HepG2 (cell line): ENCODE measurements at regions not wholly inside any gene's neighbourhood (a gene's known extent, or its start where the extent isn't known, plus 50 kb on each side); places are given as distances from the start of the nearest gene placed in this dataset.

Experiments
- ARHGAP35 ChIP-seq: sonication (generic); formaldehyde crosslinking; IDR thresholded peaks from 2 replicates; pipeline ENCODE4 v1.9.0; 2022; ENCODE audit warnings: mild to moderate bottlenecking, inconsistent platforms, moderate library complexity, missing genetic modification reagents, borderline replicate concordance
- ARID5B ChIP-seq: IDR thresholded peaks from 2 replicates; pipeline ENCODE4 v1.4.0; 2020; ENCODE audit warnings: mild to moderate bottlenecking, missing genetic modification reagents
- ATF4 ChIP-seq, 2 experiments: fragments of 450-650 bp in 1 of 2; sonication (generic) in 1 of 2; formaldehyde crosslinking; IDR thresholded peaks; 2 replicates each; pipeline versions ENCODE4 v1.5.0 to v1.8.0; 2020 to 2022; ENCODE audit warnings: mild to moderate bottlenecking in 1 of 2, missing genetic modification reagents in 1 of 2
- BORCS8-MEF2B ChIP-seq: sonication (generic); formaldehyde crosslinking; IDR thresholded peaks from 2 replicates; pipeline ENCODE4 v1.8.0; 2022; ENCODE audit warnings: mild to moderate bottlenecking, missing genetic modification reagents
- FOSL1 ChIP-seq: sonication (generic); formaldehyde crosslinking; IDR thresholded peaks from 2 replicates; pipeline ENCODE4 v1.9.0; 2021; ENCODE audit warnings: missing genetic modification reagents, borderline replicate concordance
- HCFC1 ChIP-seq: fragments of 150-350 bp; IDR thresholded peaks from 2 replicates; pipeline ENCODE4 v1.6.1; 2014; ENCODE audit warnings: low read depth, low read length
- HNRNPLL ChIP-seq: fragments of 200-400 bp; formaldehyde crosslinking; IDR thresholded peaks from 2 replicates; pipeline ENCODE4 v1.6.1; 2017; ENCODE audit warnings: mild to moderate bottlenecking, low read depth, low read length; ENCODE audit not compliant: poor library complexity, severe bottlenecking
- IRF1 ChIP-seq: sonication (generic); formaldehyde crosslinking; IDR thresholded peaks from 2 replicates; pipeline ENCODE4 v1.4.0; 2020; ENCODE audit warnings: low read depth, mild to moderate bottlenecking, missing genetic modification reagents
- PAF1 ChIP-seq: IDR thresholded peaks from 2 replicates; pipeline ENCODE4 v1.6.1; 2016; ENCODE audit warnings: missing genetic modification reagents, missing compliant biosample characterization
- PLRG1 ChIP-seq: fragments of 450-650 bp; conservative IDR thresholded peaks from 2 replicates; pipeline ENCODE4 v1.6.1; 2016
- RARA ChIP-seq: IDR thresholded peaks from 2 replicates; pipeline ENCODE4 v1.6.1; 2016; ENCODE audit warnings: missing genetic modification reagents, missing compliant biosample characterization
- RELA ChIP-seq: sonication (generic); formaldehyde crosslinking; IDR thresholded peaks from 2 replicates; pipeline ENCODE4 v1.4.0; 2020; ENCODE audit warnings: missing genetic modification reagents
- RORA ChIP-seq: sonication (generic); formaldehyde crosslinking; IDR thresholded peaks from 2 replicates; pipeline ENCODE4 v1.5.0; 2020; ENCODE audit warnings: mild to moderate bottlenecking, missing genetic modification reagents, moderate library complexity
- SIX4 ChIP-seq: sonication (generic); formaldehyde crosslinking; IDR thresholded peaks from 2 replicates; pipeline ENCODE4 v1.4.0; 2020; ENCODE audit warnings: missing genetic modification reagents
- SSRP1 ChIP-seq: IDR thresholded peaks from 2 replicates; pipeline ENCODE4 v1.6.1; 2016; ENCODE audit warnings: control low read depth
- TRIM24 ChIP-seq: sonication (generic); formaldehyde crosslinking; IDR thresholded peaks from 2 replicates; pipeline ENCODE4 v1.8.0; 2022; ENCODE audit warnings: mild to moderate bottlenecking, missing genetic modification reagents
- TSC22D2 ChIP-seq: sonication (generic); formaldehyde crosslinking; IDR thresholded peaks from 2 replicates; pipeline ENCODE4 v1.5.1; 2020; ENCODE audit warnings: missing genetic modification reagents, mild to moderate bottlenecking, borderline replicate concordance
- ZMYM4 ChIP-seq: sonication (generic); formaldehyde crosslinking; IDR thresholded peaks from 2 replicates; pipeline ENCODE4 v1.8.1; 2023; ENCODE audit warnings: mild to moderate bottlenecking, missing genetic modification reagents
- ZNF280D ChIP-seq: sonication (generic); formaldehyde crosslinking; IDR thresholded peaks from 2 replicates; pipeline ENCODE4 v1.5.1; 2020; ENCODE audit warnings: mild to moderate bottlenecking, missing genetic modification reagents
- ZNF30 ChIP-seq: sonication (generic); formaldehyde crosslinking; IDR thresholded peaks from 2 replicates; pipeline ENCODE4 v1.5.0; 2020; ENCODE audit warnings: mild to moderate bottlenecking, missing genetic modification reagents
- ZNF317 ChIP-seq: sonication (generic); formaldehyde crosslinking; IDR thresholded peaks from 2 replicates; pipeline ENCODE4 v1.5.0; 2020; ENCODE audit warnings: mild to moderate bottlenecking, missing genetic modification reagents
- ZNF451 ChIP-seq: sonication (generic); formaldehyde crosslinking; IDR thresholded peaks from 2 replicates; pipeline ENCODE4 v1.5.0; 2020; ENCODE audit warnings: mild to moderate bottlenecking, missing genetic modification reagents
- ZNF737 ChIP-seq: sonication (generic); formaldehyde crosslinking; IDR thresholded peaks from 2 replicates; pipeline ENCODE4 v1.5.0; 2020; ENCODE audit warnings: missing genetic modification reagents, mild to moderate bottlenecking, borderline replicate concordance
- ZSCAN22 ChIP-seq: sonication (generic); formaldehyde crosslinking; IDR thresholded peaks from 2 replicates; pipeline ENCODE4 v1.4.0; 2020; ENCODE audit warnings: mild to moderate bottlenecking, missing genetic modification reagents

DNA sequence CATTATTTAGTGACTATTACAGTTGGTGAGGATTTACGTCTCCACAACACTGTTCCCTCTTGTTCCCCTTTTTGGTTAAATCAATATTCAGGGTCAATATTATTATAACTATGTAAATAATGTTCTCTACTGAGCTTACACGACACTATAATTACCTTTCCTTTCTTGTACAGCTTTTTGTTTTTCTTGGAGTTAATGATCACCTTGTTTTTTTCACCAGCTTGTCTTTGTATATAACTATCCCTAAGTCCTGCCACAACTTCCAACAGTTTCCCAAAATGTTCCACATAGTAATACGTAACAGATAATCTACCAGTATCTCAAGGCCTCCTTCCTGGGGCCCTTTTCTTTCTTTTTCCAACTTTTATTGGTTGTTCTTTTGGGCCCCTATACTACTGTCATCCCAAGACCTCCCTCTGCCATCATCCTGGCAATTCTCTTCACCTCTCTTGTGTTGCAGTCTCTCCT lies 142.0 kb upstream of the SOX4 start (continued):
- TF ChIP-seq ARHGAP35 (no peak), ZNF30 (CRISPR knock-in tag) (no peak), HNRNPLL (no peak), HCFC1 (no peak), ATF4 (CRISPR knock-in tag; IDR thresholded peaks at IDR 0.05) (peak in 1 of 2 experiments; percentile 64; a peak in 2 of 4 replicates), RARA (CRISPR knock-in tag) (peak; percentile 89), ZNF317 (peak; percentile 38; the same call in 1 of the 2 replicates), ARID5B (CRISPR knock-in tag) (peak; percentile 98), PAF1 (CRISPR knock-in tag) (no peak), RORA (CRISPR knock-in tag) (peak; percentile 33; the same call in 1 of the 2 replicates), ZNF451 (no peak), IRF1 (CRISPR knock-in tag) (no peak), ZMYM4 (peak; percentile 69; the same call in 1 of the 2 replicates), ZNF737 (CRISPR knock-in tag) (no peak), TSC22D2 (no peak), FOSL1 (CRISPR knock-in tag) (no peak), ZNF280D (0 out of 2 replicates have a peak, but pooled peaks have one; percentile 40), SIX4 (CRISPR knock-in tag) (peak; percentile 78; the same call in 1 of the 2 replicates), PLRG1 (no peak), BORCS8-MEF2B (no peak), ZSCAN22 (no peak), RELA (CRISPR knock-in tag) (no peak), SSRP1 (CRISPR knock-in tag) (no peak), TRIM24 (CRISPR knock-in tag) (no peak)
